SH-SY5Y (cell line): ENCODE measurements at regions not wholly inside any gene's neighbourhood (a gene's known extent, or its start where the extent isn't known, plus 50 kb on each side); places are given as distances from the start of the nearest gene placed in this dataset.

ENCODE experiments used
- GATA2 ChIP-seq: IDR thresholded peaks from 2 replicates; pipeline ENCODE4 v1.6.1; 2011; ENCODE audit warnings: mild to moderate bottlenecking, low read depth, low read length
- GATA3 ChIP-seq: IDR thresholded peaks from 2 replicates; pipeline ENCODE4 v1.6.1; 2011; ENCODE audit warnings: low read depth, mild to moderate bottlenecking, low read length, moderate library complexity

DNA sequence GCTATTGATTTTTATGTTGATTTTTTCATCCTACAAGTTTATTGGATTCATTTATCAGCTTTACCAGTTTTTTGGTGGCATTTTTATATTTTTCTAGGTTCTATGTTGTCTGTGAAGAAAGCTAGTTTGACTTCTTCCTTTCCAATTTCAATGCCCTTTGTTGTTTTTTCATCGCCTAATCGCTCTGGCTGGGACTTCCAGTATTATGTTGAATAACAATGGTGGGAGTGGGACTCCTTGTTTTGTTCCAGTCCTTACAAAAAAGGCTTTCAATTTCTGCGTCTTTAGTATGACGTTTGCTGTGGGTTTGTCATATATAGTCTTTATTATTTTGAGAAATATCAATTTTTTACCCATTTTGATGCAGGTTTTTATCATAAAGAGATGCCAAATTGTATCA lies 175.6 kb upstream of the CCNH start:
- TF ChIP-seq GATA3 (no peak), GATA2 (no peak)
